ENCODE measurements at regions not wholly inside any gene's neighbourhood (a gene's known extent, or its start where the extent isn't known, plus 50 kb on each side); places are given as distances from the start of the nearest gene placed in this dataset.

GRCh38 chr16:22632606-22633005 lies 121.9 kb downstream of the NPIPB5 start:
- no peaks in the 10 kb centered on the region for H3K9me2 ChIP-seq (replicated peaks; ENCODE audit: low read depth, low read length)
- H3K4me3 ChIP-seq (ENCODE audit: low read length, poor library complexity, severe bottlenecking) = no peak overlapping the region
- H3K27me3 ChIP-seq (ENCODE audit: insufficient read depth, low read length, poor library complexity, severe bottlenecking) = no peaks in the 10 kb centered on the region
- H3K79me2 ChIP-seq (ENCODE audit: insufficient read depth, low read length) = no peaks in the 10 kb centered on the region
- H3K4me2 ChIP-seq (ENCODE audit: low read depth, low read length, poor library complexity, severe bottlenecking) = no peak overlapping the region
- no peaks in the 10 kb centered on the region for H3K4me1 ChIP-seq (ENCODE audit: insufficient read depth, low read length, poor library complexity, severe bottlenecking)
- no peaks in the 10 kb centered on the region for H3K9me3 ChIP-seq (ENCODE audit: insufficient read depth, low read depth, low read length)
- H2AFZ ChIP-seq (ENCODE audit: low read length) = no peak overlapping the region
- H3K9ac ChIP-seq (ENCODE audit: low read depth, low read length, poor library complexity, severe bottlenecking) = no peak overlapping the region
- no peaks in the 10 kb centered on the region for H4K20me1 ChIP-seq (ENCODE audit: insufficient read depth, low read length, poor library complexity, severe bottlenecking)
- no peak for TF ChIP-seq EZH2phosphoT487 (IDR thresholded peaks at IDR 0.05; ENCODE audit: borderline replicate concordance)
- TF ChIP-seq CTCF (conservative IDR thresholded peaks at IDR 0.05; ENCODE audit: low read length) = no peak
- no peaks in the 10 kb centered on the region for H3F3A ChIP-seq (ENCODE audit: low read depth)
- H3K36me3 ChIP-seq (ENCODE audit: insufficient read depth, low read length) = no peaks in the 10 kb centered on the region

- Histone ChIP-seq H3K4me2 (ENCODE audit: low read depth, low read length, poor library complexity, severe bottlenecking) (no peak overlapping the region), H3K4me1 (ENCODE audit: insufficient read depth, low read length, poor library complexity, severe bottlenecking) (no peaks in the 10 kb centered on the region), H2AFZ (ENCODE audit: low read length) (no peak overlapping the region), H3F3A (ENCODE audit: low read depth) (no peaks in the 10 kb centered on the region), H3K79me2 (ENCODE audit: insufficient read depth, low read length) (no peaks in the 10 kb centered on the region), H3K9me3 (ENCODE audit: insufficient read depth, low read depth, low read length) (no peaks in the 10 kb centered on the region), H3K9me2 (replicated peaks; ENCODE audit: low read depth, low read length) (no peaks in the 10 kb centered on the region), H3K4me3 (ENCODE audit: low read length, poor library complexity, severe bottlenecking) (no peak overlapping the region), H3K9ac (ENCODE audit: low read depth, low read length, poor library complexity, severe bottlenecking) (no peak overlapping the region), H4K20me1 (ENCODE audit: insufficient read depth, low read length, poor library complexity, severe bottlenecking) (no peaks in the 10 kb centered on the region), H3K36me3 (ENCODE audit: insufficient read depth, low read length) (no peaks in the 10 kb centered on the region), H3K27me3 (ENCODE audit: insufficient read depth, low read length, poor library complexity, severe bottlenecking) (no peaks in the 10 kb centered on the region)
- TF ChIP-seq EZH2phosphoT487 (IDR thresholded peaks at IDR 0.05; ENCODE audit: borderline replicate concordance) = no peak
- TF ChIP-seq CTCF (conservative IDR thresholded peaks at IDR 0.05; ENCODE audit: low read length) = no peak
Observed at GRCh38 chr16:22633280-22633679, 122.6 kb downstream of the NPIPB5 start.

DNA sequence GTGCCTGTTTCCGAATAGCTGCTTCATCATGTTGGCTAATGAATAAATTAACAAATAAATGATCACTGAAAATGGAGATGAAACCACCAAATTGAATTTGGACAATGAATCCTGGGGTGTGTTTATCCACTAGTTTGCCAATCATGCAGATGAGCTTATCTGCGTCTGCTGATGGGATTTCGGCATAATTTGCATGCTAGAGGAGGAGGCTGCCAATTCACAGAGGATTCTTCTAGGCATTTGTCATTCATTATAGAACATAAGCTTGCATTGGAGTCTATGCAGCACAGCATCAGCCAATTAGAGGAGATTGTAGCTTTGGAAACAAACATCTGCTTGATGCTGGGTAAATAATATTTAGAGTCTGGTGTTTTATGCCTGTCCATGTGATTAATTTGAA lies 123.1 kb downstream of the NPIPB5 start:
- Histone ChIP-seq H3F3A (ENCODE audit: low read depth) (no peaks in the 10 kb centered on the region), H2AFZ (ENCODE audit: low read length) (no peak overlapping the region)

More for the DNA sequence above, 123.1 kb downstream of the NPIPB5 start:
- no peaks in the 10 kb centered on the region for H4K20me1 ChIP-seq (ENCODE audit: insufficient read depth, low read length, poor library complexity, severe bottlenecking)
- no peaks in the 10 kb centered on the region for H3K79me2 ChIP-seq (ENCODE audit: insufficient read depth, low read length)
- H3K4me1 ChIP-seq (ENCODE audit: insufficient read depth, low read length, poor library complexity, severe bottlenecking) = no peaks in the 10 kb centered on the region
- no peak overlapping the region for H3K4me2 ChIP-seq (ENCODE audit: low read depth, low read length, poor library complexity, severe bottlenecking)
- H3K4me3 ChIP-seq (ENCODE audit: low read length, poor library complexity, severe bottlenecking) = no peak overlapping the region
- H3K9ac ChIP-seq (ENCODE audit: low read depth, low read length, poor library complexity, severe bottlenecking) = no peak overlapping the region
- H3K36me3 ChIP-seq (ENCODE audit: insufficient read depth, low read length) = no peaks in the 10 kb centered on the region
- no peaks in the 10 kb centered on the region for H3K9me2 ChIP-seq (replicated peaks; ENCODE audit: low read depth, low read length)
- no peaks in the 10 kb centered on the region for H3K27me3 ChIP-seq (ENCODE audit: insufficient read depth, low read length, poor library complexity, severe bottlenecking)
- H3K9me3 ChIP-seq (ENCODE audit: insufficient read depth, low read depth, low read length) = no peaks in the 10 kb centered on the region
- no peak for TF ChIP-seq CTCF (conservative IDR thresholded peaks at IDR 0.05; ENCODE audit: low read length)
- TF ChIP-seq EZH2phosphoT487 (IDR thresholded peaks at IDR 0.05; ENCODE audit: borderline replicate concordance) = no peak

All from Loucy (cell line).